HG03442 (cell line): ENCODE measurements at regions not wholly inside any gene's neighbourhood (a gene's known extent, or its start where the extent isn't known, plus 50 kb on each side); places are given as distances from the start of the nearest gene placed in this dataset.
"Not testable (repeated sequence)": the region's sequence is repeated elsewhere in the genome, so short reads cannot be mapped to it uniquely, and the experiment has no call there.

Experiments used
- ATAC-seq: cut with Tn5 transposase; IDR thresholded peaks from one replicate; pipeline ENCODE4 v1.9.1; 2021; ENCODE audit warnings: mild to moderate bottlenecking, moderate library complexity; ENCODE audit not compliant: unreplicated experiment

- no peak for ATAC-seq
Measured at GRCh38 chr15:96638793-96639192, 308.3 kb downstream of the NR2F2 start.

- ATAC-seq: no peak
Measured at GRCh38 chr15:96645796-96646195, 315.3 kb downstream of the NR2F2 start.

GRCh38 chr15:96648866-96649265, 318.4 kb downstream of the NR2F2 start:
- ATAC-seq: no peak

- ATAC-seq: no peak
Measured at GRCh38 chr15:96657096-96657495, 326.6 kb downstream of the NR2F2 start.

- ATAC-seq: not testable (repeated sequence)
Measured at GRCh38 chr15:96666979-96667378, 336.5 kb downstream of the NR2F2 start.

- ATAC-seq: no peak
Measured at GRCh38 chr15:96670389-96670788, 339.9 kb downstream of the NR2F2 start.

GRCh38 chr15:96672629-96673028, 342.1 kb downstream of the NR2F2 start:
- ATAC-seq: no peak

GRCh38 chr15:96678386-96678785, 347.9 kb downstream of the NR2F2 start:
- no peak for ATAC-seq

- ATAC-seq: no peak
Measured at GRCh38 chr15:96687388-96688107, 357.0 kb downstream of the NR2F2 start.

- no peak for ATAC-seq
Measured at GRCh38 chr15:96690733-96691132, 360.2 kb downstream of the NR2F2 start.

GRCh38 chr15:96692826-96693225, 362.3 kb downstream of the NR2F2 start:
- ATAC-seq: no peak

- no peak for ATAC-seq
Measured at GRCh38 chr15:96693515-96693914, 363.0 kb downstream of the NR2F2 start.

- no peak for ATAC-seq
Measured at GRCh38 chr15:96693990-96694517, 363.6 kb downstream of the NR2F2 start.

- no peak for ATAC-seq
Measured at GRCh38 chr15:96695426-96695825, 364.9 kb downstream of the NR2F2 start.

GRCh38 chr15:96699871-96700401, 369.4 kb downstream of the NR2F2 start:
- no peak for ATAC-seq

- no peak for ATAC-seq
Measured at GRCh38 chr15:96700555-96700954, 370.1 kb downstream of the NR2F2 start.

- ATAC-seq: no peak
Measured at GRCh38 chr15:96701443-96701842, 370.9 kb downstream of the NR2F2 start.

- no peak for ATAC-seq
Measured at GRCh38 chr15:96701877-96702276, 371.4 kb downstream of the NR2F2 start.

- ATAC-seq: no peak
Measured at GRCh38 chr15:96702589-96702988, 372.1 kb downstream of the NR2F2 start.

- no peak for ATAC-seq
Measured at GRCh38 chr15:96703091-96703490, 372.6 kb downstream of the NR2F2 start.

GRCh38 chr15:96703794-96704550, 373.5 kb downstream of the NR2F2 start:
- ATAC-seq: no peak

GRCh38 chr15:96716075-96716474, 385.6 kb downstream of the NR2F2 start:
- ATAC-seq: no peak
